ENCODE measurements at regions not wholly inside any gene's neighbourhood (a gene's known extent, or its start where the extent isn't known, plus 50 kb on each side); places are given as distances from the start of the nearest gene placed in this dataset.

DNA sequence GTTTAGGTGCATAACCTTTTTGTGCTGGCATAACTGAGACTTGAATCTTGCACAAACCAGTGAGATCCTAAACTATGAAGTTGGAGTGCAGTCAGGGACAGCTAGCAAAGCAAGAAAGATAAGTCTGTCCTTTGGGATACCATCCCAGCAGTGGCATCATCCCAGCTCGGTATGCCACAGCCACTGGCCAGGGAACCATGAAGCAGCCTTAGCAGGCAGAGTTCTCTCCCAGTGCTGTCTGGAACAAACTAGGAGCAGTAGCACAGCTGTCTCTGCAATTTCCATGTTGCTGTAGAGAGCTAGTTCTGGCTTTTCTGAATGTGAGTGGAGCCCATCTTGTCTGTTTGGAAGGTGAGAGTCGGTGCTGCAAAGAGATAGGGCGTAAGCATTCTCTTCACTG, 130.3 kb downstream of the DTWD1 start:
- no peak for DNase-seq (ENCODE audit: low spot score)

DNA sequence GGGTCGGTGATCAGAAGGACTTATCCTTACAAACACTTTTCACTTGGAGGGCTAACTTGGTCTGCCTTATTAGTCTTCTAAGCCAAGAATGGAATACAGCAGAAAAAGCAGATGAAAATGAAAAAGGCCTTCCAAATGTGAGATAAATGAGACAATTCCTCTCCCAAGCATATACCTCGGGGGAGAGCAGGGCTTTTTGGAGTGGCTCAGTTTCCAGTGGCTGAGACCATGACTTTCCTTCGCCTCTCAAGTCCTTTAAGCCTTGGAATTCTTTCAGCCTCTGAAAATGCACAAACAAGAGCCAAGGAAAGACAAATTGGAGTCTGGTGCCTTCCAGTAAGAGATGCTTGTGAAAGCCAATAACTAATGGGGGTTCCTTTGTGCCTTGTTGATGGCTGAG, 130.9 kb downstream of the DTWD1 start:
- no peak for DNase-seq (ENCODE audit: low spot score)

DNA sequence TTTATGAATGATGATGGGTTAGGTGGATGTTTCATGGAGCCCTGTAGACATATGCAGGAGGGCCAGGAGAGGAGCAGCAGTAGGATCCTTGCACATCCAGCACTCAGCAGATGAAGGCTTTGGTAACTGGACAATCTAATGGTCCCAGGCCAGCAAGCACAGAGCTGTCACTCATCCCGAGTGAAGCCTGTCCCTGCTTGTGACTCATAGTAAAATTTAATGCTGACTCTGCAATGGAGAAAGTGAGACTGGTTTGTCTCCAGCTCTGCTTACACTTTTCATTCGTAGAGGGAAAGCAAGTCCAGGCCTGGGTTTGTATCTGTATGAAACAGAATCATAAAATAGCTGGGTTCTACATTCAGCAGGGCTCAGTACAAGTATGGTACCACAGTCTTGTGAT, 131.7 kb downstream of the DTWD1 start:
- DNase-seq (ENCODE audit: low spot score) = no peak

DNA sequence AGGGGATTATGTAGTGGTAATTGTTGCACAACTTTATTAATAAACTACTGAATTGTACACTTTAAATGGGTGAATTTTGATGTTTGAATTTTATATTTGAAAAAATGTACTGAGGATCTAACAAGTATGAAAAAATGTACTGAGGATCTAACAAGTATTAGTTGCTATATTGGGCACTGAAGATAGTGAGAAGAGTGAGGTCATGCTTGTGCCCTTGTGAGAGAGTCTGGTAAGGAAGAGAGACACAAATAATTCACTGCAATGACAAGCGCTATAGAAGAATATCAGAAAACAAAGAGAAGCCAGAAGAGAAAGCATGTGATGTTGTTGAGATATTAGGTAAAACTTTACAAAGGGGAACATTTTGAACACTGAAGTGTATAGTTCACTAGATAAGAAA, 137.6 kb downstream of the DTWD1 start:
- no peak for DNase-seq (ENCODE audit: low spot score)

DNA sequence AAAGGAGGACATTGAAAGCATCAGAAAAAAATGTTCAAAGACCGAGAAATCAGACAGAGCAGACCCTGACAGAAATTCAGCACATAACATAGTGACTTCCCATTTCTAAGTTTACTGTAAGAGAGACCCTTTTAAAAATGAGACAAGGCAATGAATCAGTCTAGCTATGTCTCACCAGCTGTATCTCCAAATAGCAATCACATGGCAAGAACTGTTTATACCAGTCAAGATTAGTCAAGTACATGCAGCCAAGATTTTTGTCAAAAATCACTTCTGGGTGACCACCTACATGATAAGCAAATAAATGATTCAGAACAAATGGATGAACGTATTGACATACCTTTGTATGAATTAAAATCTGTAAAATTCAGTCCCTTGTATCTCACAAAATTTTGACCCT, 138.0 kb downstream of the DTWD1 start:
- no peak for DNase-seq (ENCODE audit: low spot score)

DNA sequence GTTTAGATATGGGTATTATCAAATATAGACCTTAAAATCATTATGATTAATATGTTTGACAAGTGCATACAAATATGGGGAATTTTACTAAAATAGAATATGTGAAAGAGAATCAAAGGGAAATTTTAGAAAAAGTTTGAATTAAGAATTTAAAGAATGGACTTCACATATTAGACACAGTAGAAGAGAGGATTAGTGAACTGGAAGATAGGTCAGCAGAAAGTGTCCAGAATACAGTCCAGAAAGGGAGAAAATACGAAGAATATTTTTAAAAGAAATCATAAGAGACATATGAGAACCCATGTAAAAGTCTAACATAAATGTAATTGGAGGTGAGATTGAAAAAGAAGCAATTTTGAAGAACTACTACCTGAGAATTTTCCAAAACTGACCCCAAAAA, 139.9 kb downstream of the DTWD1 start:
- no peak for DNase-seq (ENCODE audit: low spot score)

DNA sequence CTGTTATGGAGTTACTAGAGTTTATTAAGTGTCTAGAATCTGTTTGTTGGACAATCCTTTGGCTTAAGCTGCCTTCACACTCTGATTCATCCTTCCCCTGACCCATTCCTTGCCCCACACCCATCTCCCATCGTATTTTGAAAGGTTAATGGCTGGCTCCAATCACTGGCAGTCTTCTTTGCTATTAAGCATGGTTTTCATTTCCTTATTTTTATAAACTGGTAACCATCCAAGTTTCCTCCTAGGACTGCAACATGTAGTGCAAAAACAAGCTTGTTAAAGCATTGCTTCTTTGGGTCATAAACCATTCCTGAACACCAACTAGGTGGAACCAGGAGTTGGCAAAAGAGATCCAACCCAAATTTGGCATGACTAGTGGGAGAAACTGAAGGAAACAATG, 148.4 kb downstream of the DTWD1 start:
- no peak for DNase-seq (ENCODE audit: low spot score)

DNA sequence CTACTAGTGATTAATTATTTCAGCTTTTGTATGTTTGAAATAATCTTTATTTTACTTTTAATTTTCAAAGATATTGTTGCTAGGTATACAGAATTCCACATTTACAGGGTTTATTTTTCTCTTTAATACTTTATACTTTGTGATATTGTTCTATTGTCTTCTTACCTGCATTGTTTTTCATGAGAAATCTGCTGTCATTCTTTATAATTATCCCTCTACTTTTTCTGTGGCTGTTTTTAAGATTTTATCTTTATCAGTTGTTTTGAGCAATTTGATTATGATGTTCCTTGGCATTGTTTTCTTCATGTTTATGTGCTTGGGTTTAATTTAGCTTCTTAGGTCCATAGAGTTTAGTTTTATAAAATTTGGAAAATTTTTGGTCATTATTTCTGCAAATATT, 168.6 kb downstream of the DTWD1 start:
- DNase-seq (ENCODE audit: low spot score) = no peak

DNA sequence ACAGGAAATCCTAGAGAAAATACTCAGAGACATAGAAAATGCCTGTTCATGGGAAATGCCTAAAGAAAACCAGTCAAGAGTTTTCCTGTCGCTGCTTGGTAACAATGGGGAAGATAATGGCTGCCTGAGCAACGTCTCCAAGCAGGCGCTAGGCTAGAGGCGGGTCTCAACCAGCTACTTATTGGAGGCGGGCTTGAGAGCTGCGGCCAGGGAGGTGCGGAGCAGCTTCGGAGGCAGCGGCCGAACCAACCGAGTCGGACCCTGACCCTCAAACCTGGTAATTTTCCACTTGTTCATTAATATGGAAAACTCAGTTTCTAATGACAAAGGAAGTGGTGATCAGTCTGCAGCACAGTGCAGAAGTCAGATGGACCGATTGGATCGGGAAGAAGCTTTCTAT, 173.1 kb downstream of the DTWD1 start:
- no peak for DNase-seq (ENCODE audit: low spot score)

DNA sequence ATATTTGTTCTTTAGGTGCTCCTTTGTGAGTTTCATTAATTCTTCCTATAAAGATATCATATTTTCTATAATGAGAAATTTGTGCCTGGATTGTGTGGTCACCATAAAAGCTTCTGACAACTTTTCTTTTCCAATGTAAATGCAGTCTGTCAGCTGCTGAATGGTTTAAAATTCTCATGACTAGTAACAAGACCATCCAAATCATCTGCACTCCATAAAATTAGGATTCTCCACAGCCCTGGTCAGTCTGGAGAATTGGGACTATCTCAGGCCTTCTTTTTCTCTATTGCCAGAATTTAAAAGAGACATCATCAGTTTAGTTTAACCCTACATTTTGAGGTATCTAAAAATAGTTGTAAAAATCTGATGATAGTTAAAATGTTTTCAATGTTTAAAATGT, 180.9 kb downstream of the DTWD1 start:
- DNase-seq (ENCODE audit: low spot score) = no peak

All from mucosa of gallbladder (tissue), 1 donor.